Thoracic aorta (tissue), 2 donors: ENCODE measurements at regions not wholly inside any gene's neighbourhood (a gene's known extent, or its start where the extent isn't known, plus 50 kb on each side); places are given as distances from the start of the nearest gene placed in this dataset.

Source experiments
- ATAC-seq: fragments of 150-250 bp; one replicate; pipeline ENCODE4 v1.8.0; 2017; ENCODE audit warnings: low read depth; ENCODE audit not compliant: insufficient number of reproducible peaks, low FRiP score
- DNase-seq: peaks from one replicate; pipeline ENCODE4 v3.0.0-alpha.2; 2020; ENCODE audit warnings: low spot score
- H3K27ac ChIP-seq, 2 donors: fragments of 200-600 bp; sonication (generic); 1 replicate in 1 of 2; 2 replicates in 1 of 2; pipeline ENCODE4 v1.5.1; 2016; ENCODE audit warnings: mild to moderate bottlenecking in 2 of 2, moderate library complexity in 2 of 2
- H3K27me3 ChIP-seq: fragments of 200-600 bp; sonication (generic); replicated peaks from 2 replicates; pipeline ENCODE4 v1.6.0; 2016; ENCODE audit warnings: mild to moderate bottlenecking; ENCODE audit not compliant: insufficient read depth
- H3K36me3 ChIP-seq: fragments of 200-600 bp; sonication (generic); one replicate; pipeline ENCODE4 v1.5.1; 2016
- H3K4me1 ChIP-seq, 2 donors: fragments of 200-600 bp; sonication (generic); 1 replicate in 1 of 2; 2 replicates in 1 of 2; pipeline versions ENCODE4 v1.5.1 to v1.6.0; 2016; ENCODE audit warnings: low read depth in 2 of 2, mild to moderate bottlenecking in 1 of 2; ENCODE audit not compliant: control insufficient read depth in 1 of 2
- H3K4me3 ChIP-seq: fragments of 200-600 bp; sonication (generic); 2 replicates; pipeline ENCODE4 v1.5.1; 2016; ENCODE audit warnings: mild to moderate bottlenecking
- H3K9me3 ChIP-seq: fragments of 200-600 bp; sonication (generic); 2 replicates; pipeline ENCODE4 v1.5.1; 2016
- TF ChIP-seq, protein P1 (sequence below): fragments of 200-600 bp; sonication (generic); IDR thresholded peaks from one replicate; pipeline ENCODE4 v1.5.1; 2019; ENCODE audit warnings: antibody characterized with exemption

DNA sequence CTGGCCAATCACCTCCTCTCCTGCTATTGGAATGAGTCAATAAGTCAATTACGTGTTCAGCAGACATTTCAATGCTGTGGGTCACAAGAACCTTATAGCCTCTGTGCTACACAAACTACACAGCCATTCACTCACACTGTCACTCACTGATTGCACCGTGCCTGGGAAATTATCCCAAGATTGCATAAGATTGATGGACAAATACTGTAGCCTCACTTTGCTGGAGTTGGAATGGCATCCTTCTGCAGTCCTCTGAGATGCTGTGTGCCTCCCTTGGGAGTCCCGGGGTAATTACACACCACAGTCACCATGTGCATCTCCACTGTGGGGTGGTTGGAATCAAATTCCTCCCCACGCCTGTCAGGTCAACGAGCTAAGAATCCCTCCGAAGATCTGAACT, 358.7 kb upstream of the MGMT start:
- H3K4me3 ChIP-seq = no peak overlapping the region
- TF ChIP-seq, protein P1, sequence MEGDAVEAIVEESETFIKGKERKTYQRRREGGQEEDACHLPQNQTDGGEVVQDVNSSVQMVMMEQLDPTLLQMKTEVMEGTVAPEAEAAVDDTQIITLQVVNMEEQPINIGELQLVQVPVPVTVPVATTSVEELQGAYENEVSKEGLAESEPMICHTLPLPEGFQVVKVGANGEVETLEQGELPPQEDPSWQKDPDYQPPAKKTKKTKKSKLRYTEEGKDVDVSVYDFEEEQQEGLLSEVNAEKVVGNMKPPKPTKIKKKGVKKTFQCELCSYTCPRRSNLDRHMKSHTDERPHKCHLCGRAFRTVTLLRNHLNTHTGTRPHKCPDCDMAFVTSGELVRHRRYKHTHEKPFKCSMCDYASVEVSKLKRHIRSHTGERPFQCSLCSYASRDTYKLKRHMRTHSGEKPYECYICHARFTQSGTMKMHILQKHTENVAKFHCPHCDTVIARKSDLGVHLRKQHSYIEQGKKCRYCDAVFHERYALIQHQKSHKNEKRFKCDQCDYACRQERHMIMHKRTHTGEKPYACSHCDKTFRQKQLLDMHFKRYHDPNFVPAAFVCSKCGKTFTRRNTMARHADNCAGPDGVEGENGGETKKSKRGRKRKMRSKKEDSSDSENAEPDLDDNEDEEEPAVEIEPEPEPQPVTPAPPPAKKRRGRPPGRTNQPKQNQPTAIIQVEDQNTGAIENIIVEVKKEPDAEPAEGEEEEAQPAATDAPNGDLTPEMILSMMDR = no peak
- ATAC-seq (no peak), DNase-seq (no peak)
- H3K9me3 ChIP-seq = no peaks in the 10 kb centered on the region
- no peak overlapping the region for H3K27ac ChIP-seq
- no peaks in the 10 kb centered on the region for H3K27me3 ChIP-seq
- peaks cover 0 to 6% of the 10 kb centered on the region in 2 donors for H3K4me1 ChIP-seq
- H3K36me3 ChIP-seq = no peaks in the 10 kb centered on the region

DNA sequence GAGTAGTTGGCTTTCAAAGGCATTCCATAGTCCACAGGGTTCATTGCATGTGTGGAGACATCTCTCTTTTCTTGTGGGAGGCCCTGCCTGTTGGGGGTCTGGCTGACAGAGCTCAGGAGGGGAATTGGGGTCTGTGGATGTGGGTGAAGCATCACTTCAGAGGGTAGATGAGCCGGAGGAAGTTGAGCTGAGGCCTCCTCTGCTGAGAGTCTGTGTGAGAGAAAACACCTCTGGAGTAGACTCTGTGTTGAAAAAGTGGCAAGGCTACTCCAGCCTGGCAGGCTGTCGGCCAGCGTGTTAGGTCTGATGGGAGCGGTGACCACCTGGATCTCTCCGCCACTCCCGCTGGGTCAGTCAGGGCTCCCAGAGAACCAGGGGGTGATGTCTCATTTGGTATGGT, 358.0 kb upstream of the MGMT start:
- TF ChIP-seq, protein P1 = no peak
- Histone ChIP-seq H3K27me3 (no peaks in the 10 kb centered on the region), H3K4me1 (no peaks in the 10 kb centered on the region), H3K4me3 (no peak overlapping the region), H3K36me3 (no peaks in the 10 kb centered on the region), H3K27ac (no peak overlapping the region), H3K9me3 (no peaks in the 10 kb centered on the region)
- ATAC-seq (no peak), DNase-seq (no peak)

DNA sequence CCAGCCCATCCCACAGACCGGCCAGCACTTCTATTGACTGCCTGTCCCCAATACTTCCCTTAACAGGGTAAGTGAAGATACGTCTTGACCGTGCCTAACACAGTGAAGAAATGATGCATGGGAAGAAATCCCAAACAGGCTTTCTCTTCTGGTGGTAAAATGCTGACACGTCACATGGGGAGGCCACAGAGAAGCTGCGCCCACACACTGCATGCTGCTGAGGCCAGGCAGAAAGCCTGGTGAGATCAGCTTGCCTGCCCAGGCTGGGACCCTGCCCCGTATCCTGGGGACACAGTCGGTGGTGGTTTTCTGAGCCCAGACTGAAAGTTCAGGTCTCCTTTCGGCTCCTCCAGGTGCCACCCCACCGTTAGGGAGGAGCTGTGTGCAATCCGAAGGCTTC, 356.3 kb upstream of the MGMT start:
- no peak overlapping the region for H3K4me3 ChIP-seq
- no peaks in the 10 kb centered on the region for H3K27me3 ChIP-seq
- no peaks in the 10 kb centered on the region for H3K9me3 ChIP-seq
- DNase-seq (no peak), ATAC-seq (no peak)
- TF ChIP-seq, protein P1 = no peak
- no peaks in the 10 kb centered on the region for H3K4me1 ChIP-seq
- no peaks in the 10 kb centered on the region for H3K36me3 ChIP-seq
- no peak overlapping the region for H3K27ac ChIP-seq

DNA sequence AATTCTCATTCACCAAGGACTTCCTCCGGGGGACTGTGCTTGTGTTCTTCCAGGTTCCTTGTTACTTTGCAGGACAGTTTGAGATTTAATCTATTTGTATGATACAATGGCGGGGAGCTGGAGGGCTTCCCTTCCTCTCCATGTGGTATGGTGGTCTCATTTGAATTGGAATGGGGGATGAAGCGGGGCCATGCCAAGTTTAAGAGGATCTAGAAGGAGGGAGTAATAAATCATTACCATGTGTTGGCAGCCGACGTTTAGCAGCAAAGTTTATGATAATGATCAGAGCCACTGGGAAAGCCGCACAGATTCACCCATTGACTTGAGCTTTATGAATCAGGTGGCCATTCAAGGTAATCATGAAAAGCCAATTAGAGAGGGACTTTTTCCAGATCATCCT, 355.1 kb upstream of the MGMT start:
- Histone ChIP-seq H3K27ac (no peak overlapping the region), H3K4me1 (no peaks in the 10 kb centered on the region), H3K4me3 (no peak overlapping the region), H3K9me3 (no peaks in the 10 kb centered on the region), H3K36me3 (no peaks in the 10 kb centered on the region), H3K27me3 (no peaks in the 10 kb centered on the region)
- TF ChIP-seq, protein P1 = no peak
- DNase-seq (no peak), ATAC-seq (no peak)

DNA sequence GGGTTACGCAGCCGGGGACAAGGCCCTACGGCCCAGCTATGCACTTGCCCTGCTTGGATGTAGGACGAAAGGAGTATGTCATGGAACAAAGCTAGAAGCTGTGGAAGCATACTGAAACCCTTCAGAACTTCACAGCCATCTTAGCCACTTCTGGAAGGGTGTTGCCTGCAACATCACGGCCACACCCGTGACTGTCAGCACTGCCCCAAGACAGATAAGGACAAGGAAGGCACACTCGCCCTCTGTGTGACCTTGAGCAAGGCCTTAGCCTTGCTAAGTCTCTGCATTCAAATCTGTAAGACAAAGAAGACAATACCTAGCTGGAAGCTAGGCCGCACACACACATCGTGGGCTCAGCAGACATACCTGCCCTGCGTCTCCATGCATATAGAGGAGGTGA, 352.5 kb upstream of the MGMT start:
- Histone ChIP-seq H3K9me3 (no peaks in the 10 kb centered on the region), H3K36me3 (no peaks in the 10 kb centered on the region), H3K4me1 (no peaks in the 10 kb centered on the region), H3K27ac (no peak overlapping the region), H3K4me3 (no peak overlapping the region), H3K27me3 (no peaks in the 10 kb centered on the region)
- no peak for ATAC-seq
- TF ChIP-seq, protein P1 = no peak
- no peak for DNase-seq
